ENCODE measurements at regions not wholly inside any gene's neighbourhood (a gene's known extent, or its start where the extent isn't known, plus 50 kb on each side); places are given as distances from the start of the nearest gene placed in this dataset.

DNA sequence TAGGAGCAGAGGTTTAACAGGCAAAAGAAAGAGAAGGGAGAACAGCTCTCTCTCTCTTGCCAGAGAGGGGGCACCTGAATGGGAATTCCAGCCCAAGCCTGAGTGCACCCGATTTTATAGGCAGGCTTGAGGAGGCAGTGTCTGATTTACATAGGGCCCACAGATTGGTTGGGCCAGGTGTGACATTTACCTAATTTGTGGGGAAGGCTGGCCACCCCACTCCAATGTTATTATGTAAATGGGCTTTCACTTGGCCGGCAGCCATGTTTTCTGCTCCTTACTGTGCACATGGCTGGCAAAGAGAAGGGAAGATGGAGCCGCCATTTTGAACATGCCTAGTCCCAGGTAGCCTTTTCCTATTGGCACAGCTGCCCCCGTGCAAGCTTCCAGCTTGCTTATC, 735.5 kb upstream of the AUTS2 start:
- TF ChIP-seq, protein P1, sequence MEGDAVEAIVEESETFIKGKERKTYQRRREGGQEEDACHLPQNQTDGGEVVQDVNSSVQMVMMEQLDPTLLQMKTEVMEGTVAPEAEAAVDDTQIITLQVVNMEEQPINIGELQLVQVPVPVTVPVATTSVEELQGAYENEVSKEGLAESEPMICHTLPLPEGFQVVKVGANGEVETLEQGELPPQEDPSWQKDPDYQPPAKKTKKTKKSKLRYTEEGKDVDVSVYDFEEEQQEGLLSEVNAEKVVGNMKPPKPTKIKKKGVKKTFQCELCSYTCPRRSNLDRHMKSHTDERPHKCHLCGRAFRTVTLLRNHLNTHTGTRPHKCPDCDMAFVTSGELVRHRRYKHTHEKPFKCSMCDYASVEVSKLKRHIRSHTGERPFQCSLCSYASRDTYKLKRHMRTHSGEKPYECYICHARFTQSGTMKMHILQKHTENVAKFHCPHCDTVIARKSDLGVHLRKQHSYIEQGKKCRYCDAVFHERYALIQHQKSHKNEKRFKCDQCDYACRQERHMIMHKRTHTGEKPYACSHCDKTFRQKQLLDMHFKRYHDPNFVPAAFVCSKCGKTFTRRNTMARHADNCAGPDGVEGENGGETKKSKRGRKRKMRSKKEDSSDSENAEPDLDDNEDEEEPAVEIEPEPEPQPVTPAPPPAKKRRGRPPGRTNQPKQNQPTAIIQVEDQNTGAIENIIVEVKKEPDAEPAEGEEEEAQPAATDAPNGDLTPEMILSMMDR (IDR thresholded peaks at IDR 0.05): no peak
- TF ChIP-seq POLR2A (IDR thresholded peaks at IDR 0.05; ENCODE audit: low read depth) (no peak), EP300 (IDR thresholded peaks at IDR 0.05) (no peak)

All from esophagus muscularis mucosa (tissue), 4 donors.